ENCODE measurements at regions not wholly inside any gene's neighbourhood (a gene's known extent, or its start where the extent isn't known, plus 50 kb on each side); places are given as distances from the start of the nearest gene placed in this dataset.
A peak's percentile ranks its signal among the peaks of the same experiment; 100 is the strongest.

GRCh38 chr2:79271456-79271855 lies 111.9 kb upstream of the REG3A start:
- no peaks in the 10 kb centered on the region for H3K4me1 ChIP-seq (ENCODE audit: control insufficient read depth, insufficient read depth, low read length)
- peaks cover 4% of the 10 kb centered on the region for H3K9me3 ChIP-seq (replicated peaks; ENCODE audit: control insufficient read depth, low read depth, low read length)
- no peaks in the 10 kb centered on the region for H3K36me3 ChIP-seq (ENCODE audit: control insufficient read depth, insufficient read depth, low read length)
- no peak for DNase-seq
- no peaks in the 10 kb centered on the region for H3K27me3 ChIP-seq (ENCODE audit: control insufficient read depth, insufficient read depth, low read length)
- H3K4me3 ChIP-seq (ENCODE audit: low read length), result no peak overlapping the region
- 33% methylated on average over 1 of the region's 3 CpGs for WGBS (ENCODE audit: insufficient coverage)
- no peak overlapping the region for H3K27ac ChIP-seq (ENCODE audit: low read length)

GRCh38 chr2:79260848-79261247 lies 101.3 kb upstream of the REG3A start:
- no peak overlapping the region for H3K27ac ChIP-seq (ENCODE audit: low read length)
- no peak for DNase-seq
- no peak overlapping the region for H3K4me3 ChIP-seq (ENCODE audit: low read length)
- H3K36me3 ChIP-seq (ENCODE audit: control insufficient read depth, insufficient read depth, low read length), result no peaks in the 10 kb centered on the region
- no CpG with 5 or more reads among the region's 2 CpGs for WGBS (ENCODE audit: insufficient coverage)
- H3K9me3 ChIP-seq (replicated peaks; ENCODE audit: control insufficient read depth, low read depth, low read length), result no peaks in the 10 kb centered on the region
- no peaks in the 10 kb centered on the region for H3K27me3 ChIP-seq (ENCODE audit: control insufficient read depth, insufficient read depth, low read length)
- no peaks in the 10 kb centered on the region for H3K4me1 ChIP-seq (ENCODE audit: control insufficient read depth, insufficient read depth, low read length)

- Histone ChIP-seq H3K27me3 (ENCODE audit: control insufficient read depth, insufficient read depth, low read length) (no peaks in the 10 kb centered on the region), H3K36me3 (ENCODE audit: control insufficient read depth, insufficient read depth, low read length) (no peaks in the 10 kb centered on the region), H3K4me1 (ENCODE audit: control insufficient read depth, insufficient read depth, low read length) (no peaks in the 10 kb centered on the region), H3K9me3 (replicated peaks; ENCODE audit: control insufficient read depth, low read depth, low read length) (no peaks in the 10 kb centered on the region), H3K4me3 (ENCODE audit: low read length) (no peak overlapping the region), H3K27ac (ENCODE audit: low read length) (no peak overlapping the region)
- no peak for DNase-seq
- no CpG with 5 or more reads among the region's 1 CpG for WGBS (ENCODE audit: insufficient coverage)
Measured at GRCh38 chr2:79259959-79260358, 100.4 kb upstream of the REG3A start.

GRCh38 chr2:79259296-79259695 lies 99.7 kb upstream of the REG3A start:
- no peaks in the 10 kb centered on the region for H3K36me3 ChIP-seq (ENCODE audit: control insufficient read depth, insufficient read depth, low read length)
- WGBS (ENCODE audit: insufficient coverage), result no CpG with 5 or more reads among the region's 3 CpGs
- no peaks in the 10 kb centered on the region for H3K27me3 ChIP-seq (ENCODE audit: control insufficient read depth, insufficient read depth, low read length)
- no peak overlapping the region for H3K4me3 ChIP-seq (ENCODE audit: low read length)
- H3K27ac ChIP-seq (ENCODE audit: low read length), result no peak overlapping the region
- no peaks in the 10 kb centered on the region for H3K4me1 ChIP-seq (ENCODE audit: control insufficient read depth, insufficient read depth, low read length)
- DNase-seq, result no peak
- no peaks in the 10 kb centered on the region for H3K9me3 ChIP-seq (replicated peaks; ENCODE audit: control insufficient read depth, low read depth, low read length)

GRCh38 chr2:79253243-79253774 lies 93.8 kb upstream of the REG3A start:
- H3K27me3 ChIP-seq (ENCODE audit: control insufficient read depth, insufficient read depth, low read length), result no peaks in the 10 kb centered on the region
- H3K4me3 ChIP-seq (ENCODE audit: low read length), result no peak overlapping the region
- no peaks in the 10 kb centered on the region for H3K4me1 ChIP-seq (ENCODE audit: control insufficient read depth, insufficient read depth, low read length)
- no peaks in the 10 kb centered on the region for H3K9me3 ChIP-seq (replicated peaks; ENCODE audit: control insufficient read depth, low read depth, low read length)
- WGBS (ENCODE audit: insufficient coverage), result 40% methylated on average over 1 of the region's 2 CpGs
- no peaks in the 10 kb centered on the region for H3K36me3 ChIP-seq (ENCODE audit: control insufficient read depth, insufficient read depth, low read length)
- H3K27ac ChIP-seq (ENCODE audit: low read length), result no peak overlapping the region
- DNase-seq, result no peak

- H3K9me3 ChIP-seq (replicated peaks; ENCODE audit: control insufficient read depth, low read depth, low read length), result no peaks in the 10 kb centered on the region
- no peak overlapping the region for H3K4me3 ChIP-seq (ENCODE audit: low read length)
- 20% methylated on average over 1 of the region's 5 CpGs for WGBS (ENCODE audit: insufficient coverage)
- H3K36me3 ChIP-seq (ENCODE audit: control insufficient read depth, insufficient read depth, low read length), result no peaks in the 10 kb centered on the region
- peak; percentile 6 for DNase-seq
- no peaks in the 10 kb centered on the region for H3K27me3 ChIP-seq (ENCODE audit: control insufficient read depth, insufficient read depth, low read length)
- H3K27ac ChIP-seq (ENCODE audit: low read length), result no peak overlapping the region
- H3K4me1 ChIP-seq (ENCODE audit: control insufficient read depth, insufficient read depth, low read length), result no peaks in the 10 kb centered on the region
Measured at GRCh38 chr2:79250656-79251055, 91.1 kb upstream of the REG3A start.

GRCh38 chr2:79248776-79249175 lies 89.2 kb upstream of the REG3A start:
- Histone ChIP-seq H3K27me3 (ENCODE audit: control insufficient read depth, insufficient read depth, low read length) (no peaks in the 10 kb centered on the region), H3K4me1 (ENCODE audit: control insufficient read depth, insufficient read depth, low read length) (no peaks in the 10 kb centered on the region), H3K36me3 (ENCODE audit: control insufficient read depth, insufficient read depth, low read length) (no peaks in the 10 kb centered on the region), H3K4me3 (ENCODE audit: low read length) (no peak overlapping the region), H3K9me3 (replicated peaks; ENCODE audit: control insufficient read depth, low read depth, low read length) (no peaks in the 10 kb centered on the region), H3K27ac (ENCODE audit: low read length) (no peak overlapping the region)
- 78% methylated on average over 1 of the region's 1 CpG for WGBS (ENCODE audit: insufficient coverage)
- DNase-seq, result no peak

GRCh38 chr2:79235135-79235534 lies 75.6 kb upstream of the REG3A start:
- H3K36me3 ChIP-seq (ENCODE audit: control insufficient read depth, insufficient read depth, low read length), result no peaks in the 10 kb centered on the region
- no peaks in the 10 kb centered on the region for H3K4me1 ChIP-seq (ENCODE audit: control insufficient read depth, insufficient read depth, low read length)
- H3K27ac ChIP-seq (ENCODE audit: low read length), result no peak overlapping the region
- H3K4me3 ChIP-seq (ENCODE audit: low read length), result no peak overlapping the region
- 58% methylated on average over 2 of the region's 2 CpGs for WGBS (ENCODE audit: insufficient coverage)
- H3K27me3 ChIP-seq (ENCODE audit: control insufficient read depth, insufficient read depth, low read length), result no peaks in the 10 kb centered on the region
- no peaks in the 10 kb centered on the region for H3K9me3 ChIP-seq (replicated peaks; ENCODE audit: control insufficient read depth, low read depth, low read length)
- no peak for DNase-seq

GRCh38 chr2:79223539-79223938 lies 64.0 kb upstream of the REG3A start:
- no peaks in the 10 kb centered on the region for H3K27me3 ChIP-seq (ENCODE audit: control insufficient read depth, insufficient read depth, low read length)
- no peaks in the 10 kb centered on the region for H3K36me3 ChIP-seq (ENCODE audit: control insufficient read depth, insufficient read depth, low read length)
- peak; percentile 0 for DNase-seq
- no peaks in the 10 kb centered on the region for H3K4me1 ChIP-seq (ENCODE audit: control insufficient read depth, insufficient read depth, low read length)
- H3K27ac ChIP-seq (ENCODE audit: low read length), result no peak overlapping the region
- H3K9me3 ChIP-seq (replicated peaks; ENCODE audit: control insufficient read depth, low read depth, low read length), result no peaks in the 10 kb centered on the region
- H3K4me3 ChIP-seq (ENCODE audit: low read length), result no peak overlapping the region

- no peaks in the 10 kb centered on the region for H3K4me1 ChIP-seq (ENCODE audit: control insufficient read depth, insufficient read depth, low read length)
- no peaks in the 10 kb centered on the region for H3K9me3 ChIP-seq (replicated peaks; ENCODE audit: control insufficient read depth, low read depth, low read length)
- peak; percentile 43 for DNase-seq
- H3K4me3 ChIP-seq (ENCODE audit: low read length), result no peak overlapping the region
- H3K27ac ChIP-seq (ENCODE audit: low read length), result no peak overlapping the region
- H3K27me3 ChIP-seq (ENCODE audit: control insufficient read depth, insufficient read depth, low read length), result no peaks in the 10 kb centered on the region
- 10% methylated on average over 4 of the region's 9 CpGs for WGBS (ENCODE audit: insufficient coverage)
- H3K36me3 ChIP-seq (ENCODE audit: control insufficient read depth, insufficient read depth, low read length), result no peaks in the 10 kb centered on the region
Measured at GRCh38 chr2:79219383-79219988, 59.9 kb upstream of the REG3A start.
